Mesenchymal stem cell (in vitro differentiated cells and primary cell): ENCODE measurements at regions not wholly inside any gene's neighbourhood (a gene's known extent, or its start where the extent isn't known, plus 50 kb on each side); places are given as distances from the start of the nearest gene placed in this dataset.

Experiments used
- DNase-seq: peaks from one replicate; pipeline ENCODE4 v3.0.0-alpha.2; 2013
- H2AFZ ChIP-seq: one replicate; pipeline ENCODE4 v1.6.1; 2013; ENCODE audit warnings: low read depth, mild to moderate bottlenecking, control low read depth, inconsistent platforms, low read length, moderate library complexity
- H2AK5ac ChIP-seq: 2 replicates; pipeline ENCODE4 v1.6.1; 2013; ENCODE audit warnings: low read length, moderate library complexity, mild to moderate bottlenecking, inconsistent platforms; ENCODE audit not compliant: severe bottlenecking
- H2BK120ac ChIP-seq: one replicate; pipeline ENCODE4 v1.6.1; 2013; ENCODE audit warnings: low read depth, mild to moderate bottlenecking, inconsistent platforms, low read length, moderate library complexity
- H2BK12ac ChIP-seq, 2 experiments: one replicate each; pipeline ENCODE4 v1.6.1; 2013; ENCODE audit warnings: inconsistent platforms in 2 of 2, low read length in 2 of 2, mild to moderate bottlenecking in 2 of 2, moderate library complexity in 2 of 2, control low read depth in 1 of 2
- H2BK15ac ChIP-seq: one replicate; pipeline ENCODE4 v1.6.1; 2013; ENCODE audit warnings: mild to moderate bottlenecking, low read depth, inconsistent platforms; ENCODE audit not compliant: poor library complexity, severe bottlenecking
- H2BK5ac ChIP-seq: 2 replicates; pipeline ENCODE4 v1.6.1; 2013; ENCODE audit warnings: low read depth, mild to moderate bottlenecking, low read length, control low read depth, inconsistent platforms; ENCODE audit not compliant: poor library complexity, severe bottlenecking
- H3K14ac ChIP-seq, 2 experiments: one replicate each; pipeline ENCODE4 v1.6.1; 2013; ENCODE audit warnings: inconsistent platforms in 2 of 2, low read length in 2 of 2, control low read depth in 1 of 2, mild to moderate bottlenecking in 1 of 2, moderate library complexity in 1 of 2
- H3K18ac ChIP-seq, 2 experiments: one replicate each; pipeline ENCODE4 v1.6.1; 2013; ENCODE audit warnings: inconsistent platforms in 2 of 2, low read length in 2 of 2, control low read depth in 1 of 2, low read depth in 1 of 2, mild to moderate bottlenecking in 1 of 2
- H3K23ac ChIP-seq, 2 experiments: one replicate each; pipeline ENCODE4 v1.6.1; 2013; ENCODE audit warnings: inconsistent platforms in 2 of 2, low read length in 2 of 2, mild to moderate bottlenecking in 2 of 2, moderate library complexity in 2 of 2, control low read depth in 1 of 2
- H3K27ac ChIP-seq: 2 replicates; pipeline ENCODE4 v1.5.1; 2013; ENCODE audit warnings: mild to moderate bottlenecking, moderate library complexity, low read length, control low read depth, inconsistent platforms; ENCODE audit not compliant: poor library complexity, severe bottlenecking
- H3K27me3 ChIP-seq, 2 experiments: 2 replicates each; pipeline versions ENCODE4 v1.6.1 to v1.7.0; 2013; ENCODE audit warnings: low read length in 2 of 2, mild to moderate bottlenecking in 2 of 2, moderate library complexity in 2 of 2, control low read depth in 1 of 2, inconsistent platforms in 1 of 2; ENCODE audit not compliant: control insufficient read depth in 1 of 2, insufficient read depth in 1 of 2
- H3K36me3 ChIP-seq, 2 experiments: 2 replicates each; pipeline versions ENCODE4 v1.6.1 to v1.7.0; 2013; ENCODE audit warnings: low read length in 2 of 2, control low read depth in 1 of 2, inconsistent platforms in 1 of 2, low read depth in 1 of 2, mild to moderate bottlenecking in 1 of 2; ENCODE audit not compliant: insufficient read depth in 2 of 2, control insufficient read depth in 1 of 2
- H3K4ac ChIP-seq, 2 experiments: one replicate each; pipeline ENCODE4 v1.6.1; 2013; ENCODE audit warnings: inconsistent platforms in 2 of 2, low read length in 2 of 2, mild to moderate bottlenecking in 2 of 2, moderate library complexity in 2 of 2, control low read depth in 1 of 2, low read depth in 1 of 2
- H3K4me1 ChIP-seq: 2 replicates; pipeline ENCODE4 v1.6.1; 2013; ENCODE audit warnings: low read depth, low read length, control low read depth; ENCODE audit not compliant: control insufficient read depth, insufficient read depth
- H3K4me2 ChIP-seq: 2 replicates; pipeline ENCODE4 v1.6.1; 2013; ENCODE audit warnings: low read length, mild to moderate bottlenecking, inconsistent platforms; ENCODE audit not compliant: poor library complexity, severe bottlenecking
- H3K4me3 ChIP-seq, 2 experiments: 2 replicates each; pipeline versions ENCODE4 v1.5.1 to v1.7.0; 2013; ENCODE audit warnings: low read length in 2 of 2, mild to moderate bottlenecking in 2 of 2, control low read depth in 1 of 2, low read depth in 1 of 2; ENCODE audit not compliant: insufficient read depth in 1 of 2
- H3K79me1 ChIP-seq: replicated peaks from 2 replicates; pipeline ENCODE4 v1.6.1; 2013; ENCODE audit warnings: mild to moderate bottlenecking, control low read depth, low read length, inconsistent platforms; ENCODE audit not compliant: poor library complexity, severe bottlenecking
- H3K9ac ChIP-seq: 2 replicates; pipeline ENCODE4 v1.7.0; 2013; ENCODE audit warnings: mild to moderate bottlenecking, low read length, moderate library complexity
- H3K9me3 ChIP-seq: 2 replicates; pipeline ENCODE4 v1.7.0; 2013; ENCODE audit warnings: mild to moderate bottlenecking, low read length; ENCODE audit not compliant: control insufficient read depth
- H4K8ac ChIP-seq: one replicate; pipeline ENCODE4 v1.6.1; 2013; ENCODE audit warnings: inconsistent platforms, mild to moderate bottlenecking, low read length, moderate library complexity
- H4K91ac ChIP-seq: one replicate; pipeline ENCODE4 v1.6.1; 2013; ENCODE audit warnings: mild to moderate bottlenecking, low read length, inconsistent platforms
- WGBS: methylation state at CpG from one replicate; pipeline ENCODE4 v1.1.7; 2013; ENCODE audit warnings: mixed read lengths; 5-methylcytosine and 5-hydroxymethylcytosine counted together

GRCh38 chr6:77249560-77249959 lies 213.7 kb downstream of the HTR1B start:
- no peak overlapping the region for H4K8ac ChIP-seq
- no peak overlapping the region for H3K4me3 ChIP-seq
- peaks cover 2% of the 10 kb centered on the region for H3K79me1 ChIP-seq
- WGBS = no CpG with 5 or more reads among the region's 1 CpG
- no peak overlapping the region for H3K4me2 ChIP-seq
- H3K9ac ChIP-seq = no peak overlapping the region
- no peak overlapping the region for H3K27ac ChIP-seq
- no peak overlapping the region for H3K4ac ChIP-seq
- no peak overlapping the region for H3K18ac ChIP-seq
- H3K4me1 ChIP-seq = no peaks in the 10 kb centered on the region
- no peak overlapping the region for H2AK5ac ChIP-seq
- H3K27me3 ChIP-seq = no peaks in the 10 kb centered on the region
- no peak overlapping the region for H2BK15ac ChIP-seq
- no peak overlapping the region for H2BK12ac ChIP-seq
- no peak overlapping the region for H2AFZ ChIP-seq
- H3K14ac ChIP-seq = no peak overlapping the region
- no peak for DNase-seq
- no peak overlapping the region for H4K91ac ChIP-seq
- H3K36me3 ChIP-seq = no peaks in the 10 kb centered on the region
- no peak overlapping the region for H2BK120ac ChIP-seq
- no peaks in the 10 kb centered on the region for H3K9me3 ChIP-seq
- no peak overlapping the region for H3K23ac ChIP-seq
- no peak overlapping the region for H2BK5ac ChIP-seq

DNA sequence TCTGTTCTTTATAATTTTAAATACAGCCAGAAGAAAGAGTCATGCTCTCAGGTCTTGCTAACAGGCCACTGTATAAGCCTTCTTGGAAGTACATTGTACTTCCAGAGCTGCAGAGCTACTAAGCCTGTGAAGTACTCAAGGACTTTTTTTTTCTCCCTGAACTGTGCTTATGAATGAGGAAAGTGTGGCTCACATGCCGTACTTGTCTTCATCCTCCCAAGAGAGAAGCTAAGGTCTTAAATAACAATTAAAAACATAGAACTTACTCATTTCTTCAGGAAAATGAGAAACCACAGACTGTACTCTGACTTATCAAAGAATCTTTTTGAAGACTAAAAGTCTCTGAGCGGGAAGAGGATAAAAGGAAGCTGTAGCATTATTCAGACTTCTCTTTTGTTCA lies 218.3 kb downstream of the HTR1B start:
- no peak overlapping the region for H2AFZ ChIP-seq
- H4K8ac ChIP-seq = no peak overlapping the region
- H2AK5ac ChIP-seq = no peak overlapping the region
- H3K4me3 ChIP-seq = no peak overlapping the region
- H3K18ac ChIP-seq = no peak overlapping the region
- H3K23ac ChIP-seq = no peak overlapping the region
- peaks cover 2% of the 10 kb centered on the region for H3K79me1 ChIP-seq
- H2BK120ac ChIP-seq = no peak overlapping the region
- H3K4me2 ChIP-seq = no peak overlapping the region
- no peaks in the 10 kb centered on the region for H3K9me3 ChIP-seq
- H3K36me3 ChIP-seq = no peaks in the 10 kb centered on the region
- no peak overlapping the region for H4K91ac ChIP-seq
- no peaks in the 10 kb centered on the region for H3K4me1 ChIP-seq
- H3K27ac ChIP-seq = no peak overlapping the region
- no CpG with 5 or more reads among the region's 2 CpGs for WGBS
- H3K14ac ChIP-seq = no peak overlapping the region
- H3K27me3 ChIP-seq = no peaks in the 10 kb centered on the region
- no peak for DNase-seq
- no peak overlapping the region for H3K4ac ChIP-seq
- no peak overlapping the region for H2BK12ac ChIP-seq
- H2BK15ac ChIP-seq = no peak overlapping the region
- H3K9ac ChIP-seq = no peak overlapping the region
- no peak overlapping the region for H2BK5ac ChIP-seq

DNA sequence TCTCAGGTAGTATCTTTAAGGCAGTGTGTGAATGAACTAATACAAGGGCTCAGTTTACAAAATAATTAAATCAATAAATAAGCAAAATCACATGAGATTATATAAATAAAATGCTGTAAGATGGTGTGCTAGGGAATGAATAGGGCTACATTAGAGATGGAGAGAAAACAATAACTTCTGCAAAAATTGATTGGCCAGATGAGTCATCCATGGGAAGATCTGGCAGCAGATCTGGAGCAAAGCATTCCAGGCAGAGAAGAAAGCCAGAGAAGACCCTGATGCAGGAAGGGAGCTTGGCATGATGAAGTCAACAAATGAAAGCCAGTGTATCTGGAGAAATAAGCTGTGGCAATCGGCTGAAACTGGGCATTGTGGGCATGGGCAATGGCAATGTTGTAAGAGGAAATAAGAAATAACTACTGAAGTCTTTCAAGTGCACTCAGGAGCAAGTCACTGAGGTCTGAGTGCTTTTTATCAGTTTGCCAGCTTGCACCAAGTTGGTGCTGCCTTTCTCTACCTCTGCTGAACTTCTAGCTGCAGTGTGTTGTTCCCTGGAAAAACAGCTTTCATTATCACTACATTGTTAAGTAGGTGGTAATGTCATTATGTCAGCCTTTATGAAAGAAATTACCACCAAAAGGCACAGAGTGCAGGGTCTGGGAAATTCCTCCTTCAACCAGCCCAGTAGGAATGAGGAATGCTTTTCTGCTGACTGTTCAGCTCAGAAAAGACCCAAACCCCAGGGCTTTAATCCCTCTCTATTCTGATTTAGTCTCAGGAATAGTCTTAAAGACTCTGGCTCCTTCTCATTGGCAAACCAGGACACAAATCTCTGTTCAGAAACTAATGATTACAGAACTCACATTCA lies 231.6 kb downstream of the HTR1B start:
- H4K91ac ChIP-seq = no peak overlapping the region
- H3K4ac ChIP-seq = no peak overlapping the region
- H3K18ac ChIP-seq = no peak overlapping the region
- peaks cover 2% of the 10 kb centered on the region for H3K79me1 ChIP-seq
- WGBS = 96% methylated on average over 1 of the region's 1 CpG
- H3K14ac ChIP-seq = no peak overlapping the region
- H2AFZ ChIP-seq = no peak overlapping the region
- no peak overlapping the region for H3K4me3 ChIP-seq
- peak; percentile 9 for DNase-seq
- no peak overlapping the region for H2BK120ac ChIP-seq
- H3K27ac ChIP-seq = no peak overlapping the region
- H2BK5ac ChIP-seq = no peak overlapping the region
- H3K4me2 ChIP-seq = no peak overlapping the region
- H2AK5ac ChIP-seq = no peak overlapping the region
- H3K23ac ChIP-seq = no peak overlapping the region
- no peaks in the 10 kb centered on the region for H3K27me3 ChIP-seq
- H3K4me1 ChIP-seq = no peaks in the 10 kb centered on the region
- no peak overlapping the region for H2BK12ac ChIP-seq
- H3K9me3 ChIP-seq = no peaks in the 10 kb centered on the region
- no peaks in the 10 kb centered on the region for H3K36me3 ChIP-seq
- no peak overlapping the region for H3K9ac ChIP-seq
- H2BK15ac ChIP-seq = no peak overlapping the region
- H4K8ac ChIP-seq = no peak overlapping the region

GRCh38 chr6:77228279-77228678 lies 235.0 kb downstream of the HTR1B start:
- Histone ChIP-seq H3K4me1 (no peaks in the 10 kb centered on the region), H3K14ac (no peak overlapping the region), H2BK12ac (no peak overlapping the region), H3K27me3 (no peaks in the 10 kb centered on the region), H3K36me3 (no peaks in the 10 kb centered on the region), H2BK15ac (no peak overlapping the region), H3K9me3 (no peaks in the 10 kb centered on the region), H3K79me1 (no peaks in the 10 kb centered on the region), H3K4ac (no peak overlapping the region), H3K18ac (no peak overlapping the region), H3K9ac (no peak overlapping the region), H3K4me3 (no peak overlapping the region), H4K8ac (no peak overlapping the region), H2AFZ (no peak overlapping the region), H2BK120ac (no peak overlapping the region), H3K23ac (no peak overlapping the region), H2AK5ac (no peak overlapping the region), H3K4me2 (no peak overlapping the region), H2BK5ac (no peak overlapping the region), H3K27ac (no peak overlapping the region), H4K91ac (no peak overlapping the region)
- DNase-seq = peak; percentile 7
